GM19328 (cell line): ENCODE measurements at regions not wholly inside any gene's neighbourhood (a gene's known extent, or its start where the extent isn't known, plus 50 kb on each side); places are given as distances from the start of the nearest gene placed in this dataset.

Experiments used
- ATAC-seq: cut with Tn5 transposase; IDR thresholded peaks from one replicate; pipeline ENCODE4 v1.9.1; 2021; ENCODE audit warnings: mild to moderate bottlenecking, moderate library complexity; ENCODE audit not compliant: unreplicated experiment

DNA sequence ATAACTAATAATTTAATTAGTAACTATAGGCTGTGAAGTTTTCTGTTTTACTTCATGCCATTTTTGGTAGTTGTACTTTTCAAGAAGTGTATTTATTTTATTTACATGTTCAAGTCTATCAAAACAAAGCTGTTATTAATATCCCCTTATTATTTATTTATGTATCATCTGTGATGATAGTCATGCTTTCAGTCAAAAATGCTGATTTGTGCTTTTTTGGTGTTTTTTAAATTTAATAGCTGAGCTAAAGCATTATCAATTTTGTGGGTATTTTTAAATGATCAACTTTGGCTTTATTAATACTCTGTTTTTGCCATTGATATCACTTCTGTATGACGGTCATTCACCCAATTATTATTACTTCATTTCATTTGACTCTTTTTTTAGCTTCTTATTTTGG, 1229.2 kb upstream of the CADM2 start:
- no peak for ATAC-seq

DNA sequence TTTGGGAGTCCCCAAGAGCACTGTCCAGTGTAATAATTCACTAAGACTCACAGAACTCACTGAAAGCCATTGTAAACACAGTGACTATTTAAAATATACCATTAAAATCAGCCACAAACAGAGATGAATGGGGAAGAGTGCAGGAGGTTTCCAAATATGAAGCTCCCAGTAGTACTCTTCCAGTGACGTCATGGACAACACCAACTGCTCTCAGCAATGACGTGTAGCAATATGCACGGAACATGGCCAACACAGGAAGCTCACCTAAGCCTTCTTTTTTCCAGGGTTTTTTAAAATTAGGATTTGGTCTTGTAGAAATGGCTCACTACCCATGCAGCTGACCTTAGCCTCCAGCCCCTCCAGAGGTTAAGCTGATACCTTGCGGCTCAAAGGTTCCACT, 1224.1 kb upstream of the CADM2 start:
- no peak for ATAC-seq

DNA sequence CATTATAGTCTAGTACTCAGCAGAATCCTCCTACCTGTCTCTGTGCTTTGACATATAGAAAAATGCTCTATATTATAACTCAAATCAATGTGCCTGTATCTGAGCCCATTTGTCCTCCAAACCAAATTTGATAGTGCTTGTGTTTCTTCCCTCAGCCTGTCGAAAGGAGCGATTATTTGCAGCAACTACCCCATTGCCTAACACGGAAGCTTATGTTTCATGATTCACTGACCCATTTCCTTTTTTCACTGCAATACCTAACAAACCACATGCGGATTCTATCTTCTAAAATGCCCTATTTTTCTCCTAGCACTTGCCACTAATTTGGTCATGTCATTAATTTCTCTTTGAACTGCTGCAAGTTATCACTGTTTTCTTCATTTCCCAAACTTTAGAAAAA, 1220.6 kb upstream of the CADM2 start:
- ATAC-seq, result no peak

DNA sequence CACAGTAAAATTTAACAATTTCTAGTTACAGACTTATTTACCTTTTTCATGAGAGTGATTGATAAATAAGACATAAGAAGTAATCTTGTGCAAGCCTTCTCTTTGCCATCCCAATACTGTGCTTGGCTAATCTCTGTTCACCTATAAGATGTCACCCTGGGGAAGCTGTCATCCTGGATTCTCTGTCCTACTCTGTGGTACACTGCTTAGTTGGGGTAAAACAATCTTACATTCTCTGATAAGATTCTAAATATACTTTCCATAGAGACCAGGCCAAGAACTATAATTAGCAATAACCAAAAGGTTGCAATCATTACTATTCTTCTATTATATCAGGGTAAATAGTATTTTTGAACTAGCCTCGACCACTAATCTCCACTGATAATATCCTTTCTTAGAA, 1218.3 kb upstream of the CADM2 start:
- no peak for ATAC-seq

DNA sequence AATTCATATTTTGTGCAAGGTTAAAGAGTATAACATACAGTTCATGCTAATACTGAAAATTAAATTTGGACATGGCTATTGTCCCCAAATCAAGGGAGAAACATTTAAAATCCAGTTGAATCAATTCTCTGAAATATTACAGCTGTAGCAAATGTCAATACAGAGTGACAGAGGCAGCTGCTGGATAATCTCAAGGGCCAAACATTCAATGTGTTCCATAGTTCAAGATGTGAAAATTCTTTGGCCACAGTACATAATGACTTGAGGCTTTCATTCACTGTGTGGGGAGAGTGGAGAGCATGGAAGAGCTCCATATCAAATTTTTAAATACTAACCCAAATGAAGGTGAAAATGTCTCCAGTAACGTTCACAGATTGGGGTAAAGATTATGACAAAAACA, 1192.8 kb upstream of the CADM2 start:
- ATAC-seq, result no peak

DNA sequence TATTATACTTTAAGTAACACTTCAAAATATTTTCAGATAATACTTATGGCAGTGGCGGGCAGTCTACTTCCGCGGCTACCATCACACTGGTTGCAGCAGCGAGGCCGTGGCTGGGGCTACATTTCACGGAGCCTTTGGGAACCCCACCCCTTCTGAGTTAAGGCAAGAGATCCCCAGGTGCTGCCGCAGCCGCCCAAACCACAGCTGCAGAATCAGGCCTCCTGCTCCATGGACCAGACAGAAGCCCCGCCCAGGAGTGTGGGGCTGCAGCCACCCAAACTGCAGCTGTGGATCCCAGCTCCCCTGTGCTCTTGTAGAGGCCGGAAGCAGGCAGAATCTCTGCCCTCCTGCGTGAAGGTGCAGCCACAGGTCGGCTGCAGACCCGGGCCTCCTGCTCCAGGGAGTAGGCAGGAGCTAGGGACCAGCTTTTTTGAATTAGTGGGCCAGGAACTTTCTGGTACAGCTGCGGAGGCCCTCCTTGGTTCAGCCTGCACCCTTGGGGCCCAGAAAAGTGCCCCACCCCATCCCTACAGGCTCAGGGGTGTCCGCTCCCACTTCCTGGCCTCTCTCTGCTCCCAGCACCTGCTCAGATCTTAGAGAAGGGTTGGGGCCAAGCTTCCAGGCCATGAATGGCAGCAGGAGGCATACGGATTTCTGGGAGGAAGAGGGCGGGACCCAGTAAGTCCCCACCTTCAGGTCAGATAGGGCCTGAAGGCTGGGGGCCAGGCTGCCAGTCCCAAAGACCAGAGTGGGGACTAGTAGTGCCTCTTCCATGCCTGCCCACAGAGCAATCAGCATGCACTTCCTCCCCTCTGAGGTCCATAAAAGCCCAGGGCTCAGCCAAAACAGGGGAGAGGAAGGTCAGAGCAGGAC, 1188.8 kb upstream of the CADM2 start:
- no peak for ATAC-seq

DNA sequence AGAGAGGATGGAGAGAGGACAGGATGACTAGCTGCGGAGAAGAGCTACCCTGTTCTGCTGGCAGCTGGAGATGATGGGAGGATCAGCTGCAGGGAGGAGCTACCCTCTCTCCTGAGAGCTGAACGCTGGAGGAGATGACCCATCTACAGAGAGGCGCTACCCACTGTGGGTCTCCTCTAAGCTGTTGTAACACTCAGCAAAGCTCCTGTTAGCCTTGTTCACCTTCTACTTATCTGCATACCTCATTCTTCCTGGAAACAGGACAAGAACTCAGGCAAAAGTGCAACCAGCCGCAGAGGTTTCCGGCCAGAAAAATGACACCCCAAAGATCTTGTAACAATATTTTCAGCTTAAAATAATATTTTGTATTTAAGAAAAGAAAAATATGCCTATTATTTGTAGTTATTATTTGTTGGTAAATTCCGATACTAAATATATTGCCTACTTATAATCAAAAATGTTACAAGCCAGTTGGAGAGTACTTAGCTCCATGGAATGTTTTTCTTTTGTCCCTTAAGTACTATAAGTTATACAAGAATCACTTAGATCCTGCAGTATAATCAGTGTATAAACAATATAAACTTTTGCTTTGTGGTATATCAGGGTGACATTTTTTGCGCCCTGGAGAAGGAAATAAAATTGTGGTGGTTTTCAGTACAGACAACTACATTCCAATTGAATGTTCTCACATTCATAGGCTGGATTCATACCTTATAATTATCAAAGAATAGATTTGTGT, 1188.0 kb upstream of the CADM2 start:
- ATAC-seq, result no peak

DNA sequence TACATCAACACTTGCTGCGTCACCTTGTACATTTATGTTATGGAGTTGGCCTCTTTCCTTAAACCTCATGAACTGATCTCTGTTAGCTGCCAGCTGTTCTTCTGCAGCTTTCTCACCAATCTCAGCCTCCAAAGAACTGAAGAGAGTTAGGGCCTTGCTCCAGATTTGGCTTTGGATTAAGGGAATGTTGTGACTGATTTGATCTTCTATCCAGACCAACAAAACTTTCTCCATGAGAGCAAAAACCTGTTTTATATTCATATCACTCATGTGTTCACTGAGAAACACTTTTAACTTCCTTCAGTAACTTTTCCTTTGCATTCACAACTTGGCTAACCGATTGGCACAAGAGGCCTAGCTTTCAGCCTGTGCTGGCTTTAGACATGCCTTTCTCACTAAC, 1156.0 kb upstream of the CADM2 start:
- ATAC-seq, result no peak

DNA sequence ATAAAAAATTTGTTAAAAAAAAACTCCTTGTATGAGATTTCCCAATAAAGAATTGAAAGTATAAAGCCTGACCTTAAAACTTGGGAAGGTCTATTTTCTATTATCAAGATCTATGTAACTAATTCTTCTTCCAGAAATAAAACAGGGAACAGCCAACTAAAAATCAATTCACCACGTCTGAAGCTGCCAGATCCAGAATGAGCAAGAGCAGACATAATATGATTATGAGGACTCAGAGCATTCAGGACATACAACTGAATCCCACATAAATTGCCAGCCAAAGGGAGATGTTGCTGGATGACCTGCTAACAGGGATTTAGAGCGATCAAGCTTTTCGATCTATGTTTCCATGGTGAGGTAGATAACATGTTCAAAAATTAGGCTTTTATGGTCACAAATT, 1151.3 kb upstream of the CADM2 start:
- no peak for ATAC-seq

DNA sequence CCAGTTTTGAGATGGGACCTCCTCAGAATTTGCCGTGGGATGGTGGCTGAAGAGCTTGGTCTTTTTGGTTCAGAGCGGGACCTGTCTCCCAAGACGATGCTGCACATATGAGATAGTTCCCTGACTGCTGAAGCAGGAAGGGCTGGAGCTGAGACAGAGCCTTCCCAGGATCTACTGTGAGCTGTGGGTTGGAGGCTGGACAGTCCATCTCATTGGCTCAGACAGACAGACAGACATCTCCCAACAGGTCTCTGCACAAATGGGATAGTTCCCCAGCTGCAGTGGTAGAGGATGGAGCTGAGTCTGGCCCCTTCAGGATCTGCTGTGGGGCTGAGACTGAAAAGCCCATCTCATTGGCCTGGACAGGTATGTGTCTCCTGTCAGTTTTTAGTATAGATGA, 1145.6 kb upstream of the CADM2 start:
- ATAC-seq, result no peak

DNA sequence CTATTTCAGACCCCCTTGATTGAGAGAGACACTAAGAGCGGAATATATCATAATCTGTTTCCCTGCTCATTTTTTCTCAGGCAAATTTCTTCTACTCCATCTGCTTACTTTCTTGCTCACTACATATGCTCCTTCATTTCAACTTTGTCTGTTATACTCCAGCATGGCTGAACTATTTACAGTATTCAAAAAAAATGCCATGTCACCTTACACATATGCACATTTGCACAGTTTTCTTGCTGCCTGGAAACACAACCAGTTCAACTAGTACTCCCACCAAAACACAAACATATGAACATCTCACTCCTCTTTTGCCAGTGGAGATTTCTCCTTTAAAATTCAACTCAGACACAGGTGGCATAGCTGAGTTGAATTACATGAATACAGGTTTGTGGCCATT, 1142.1 kb upstream of the CADM2 start:
- no peak for ATAC-seq

DNA sequence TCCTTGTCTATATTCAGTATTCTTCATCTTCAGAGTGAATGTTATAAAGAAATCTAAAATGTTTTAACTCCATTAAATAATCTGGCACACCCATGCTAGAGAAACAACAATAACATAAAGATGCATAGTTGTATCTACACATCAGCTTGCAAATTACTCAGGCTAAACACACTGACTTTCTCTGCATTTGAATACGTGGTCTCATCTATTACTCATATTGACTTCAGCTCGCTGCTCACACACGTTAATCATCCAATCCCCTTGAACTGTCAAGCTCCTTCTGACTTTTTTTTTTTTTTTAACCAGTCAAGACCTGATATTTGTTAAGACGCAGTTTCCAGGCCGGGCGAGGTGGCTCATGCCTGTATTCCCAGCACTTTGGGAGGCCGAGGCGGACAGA, 1137.3 kb upstream of the CADM2 start:
- ATAC-seq, result no peak

DNA sequence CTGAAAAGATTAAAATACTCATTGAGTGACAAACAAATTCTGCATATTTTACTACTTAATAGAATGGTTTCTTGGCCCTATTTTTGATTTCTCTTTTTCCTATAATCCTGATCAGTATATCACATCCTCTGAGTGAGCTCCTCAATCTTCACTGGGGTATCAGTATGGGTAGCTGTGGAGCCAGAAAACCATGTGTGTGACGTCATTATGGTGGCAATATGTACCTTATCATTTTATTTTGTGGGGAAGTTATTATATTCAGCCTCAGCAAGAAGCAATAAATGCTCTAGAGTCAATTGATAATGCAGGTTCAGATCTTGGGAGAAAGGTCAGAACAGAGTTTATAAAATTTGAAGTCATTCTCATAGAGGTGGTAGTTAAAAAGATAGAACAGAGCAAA, 1135.7 kb upstream of the CADM2 start:
- no peak for ATAC-seq

DNA sequence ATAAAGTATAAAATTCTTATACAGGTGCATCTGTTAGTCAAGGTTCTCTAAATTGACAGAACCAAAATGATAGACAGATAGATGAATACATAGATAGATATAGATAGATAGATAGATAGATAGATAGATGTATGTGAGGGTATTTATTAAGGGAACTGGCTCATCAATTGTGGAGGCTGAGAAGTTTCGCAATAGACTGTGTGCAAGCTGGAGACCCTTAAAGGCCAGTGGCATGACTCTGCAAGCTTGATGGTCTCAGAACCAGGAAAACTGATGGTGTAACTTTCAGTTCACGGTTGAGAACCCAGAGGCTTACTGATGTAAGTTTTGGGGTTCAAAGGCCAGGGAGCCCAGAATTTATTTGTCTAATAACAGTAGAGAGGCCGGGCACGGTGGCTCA, 1123.7 kb upstream of the CADM2 start:
- no peak for ATAC-seq

DNA sequence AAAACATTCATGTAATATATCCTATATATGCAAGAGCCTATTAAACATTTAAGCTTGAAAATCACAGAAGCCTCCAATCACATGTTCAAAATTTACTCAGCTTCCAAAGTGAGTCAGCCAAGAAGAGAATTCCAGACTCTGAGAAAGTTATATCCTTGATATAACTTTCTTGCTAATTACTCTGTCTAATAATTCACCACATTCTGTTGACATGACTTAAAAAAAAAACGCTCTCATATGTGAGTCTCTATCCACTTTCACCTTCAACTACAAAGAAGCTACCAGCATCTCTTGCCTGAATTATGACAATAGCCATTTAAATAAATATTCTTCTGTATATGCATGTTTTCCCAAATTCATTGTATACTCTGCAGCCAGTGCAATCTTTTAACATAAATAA, 1116.3 kb upstream of the CADM2 start:
- no peak for ATAC-seq

DNA sequence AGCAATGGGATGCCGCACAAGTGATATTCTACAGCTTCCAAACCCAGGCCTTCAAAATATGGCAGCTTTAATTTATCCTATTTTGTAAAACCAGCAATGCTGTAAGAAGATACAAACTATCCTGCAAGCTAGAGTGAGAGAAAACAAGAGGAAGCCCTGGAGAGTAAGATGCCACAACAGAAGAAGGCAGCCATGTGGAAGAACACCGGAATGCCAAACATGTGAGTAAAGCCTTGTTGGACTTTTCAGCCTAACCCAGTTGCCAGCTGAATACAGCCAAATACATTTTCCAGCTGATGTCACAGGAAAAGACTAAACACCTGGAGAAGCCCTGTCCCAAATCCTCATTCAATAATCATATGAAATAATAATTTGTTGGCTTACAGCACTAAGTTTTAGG, 1115.1 kb upstream of the CADM2 start:
- no peak for ATAC-seq

DNA sequence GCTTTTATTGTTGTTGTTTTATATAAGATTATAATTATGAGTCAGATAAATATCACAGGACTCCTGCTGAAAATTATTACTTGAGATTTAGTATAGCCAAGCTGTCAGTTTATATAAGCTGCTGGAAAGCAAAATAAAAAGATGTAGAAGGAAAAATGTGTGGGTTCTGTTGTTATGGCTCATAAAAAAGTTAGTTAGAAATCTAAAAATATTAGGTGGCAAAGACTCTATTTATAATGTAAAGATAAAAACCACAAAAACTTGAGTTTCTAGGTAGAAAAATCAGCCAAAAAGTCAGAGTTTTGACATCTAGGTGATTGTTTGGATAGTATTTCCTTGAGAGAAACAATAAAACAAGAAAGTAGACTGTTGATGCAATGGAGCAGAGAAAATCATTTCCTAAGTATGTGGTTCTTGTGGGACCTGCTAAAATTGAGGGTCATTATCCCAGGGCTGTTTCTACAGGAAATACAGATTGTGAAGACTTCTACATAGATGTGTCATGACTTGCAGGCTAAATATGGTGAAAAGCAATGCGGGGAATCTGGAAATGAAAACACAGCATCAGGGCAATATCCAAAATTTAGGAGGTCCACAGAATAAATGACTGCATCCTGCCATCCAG, 1109.6 kb upstream of the CADM2 start:
- no peak for ATAC-seq

DNA sequence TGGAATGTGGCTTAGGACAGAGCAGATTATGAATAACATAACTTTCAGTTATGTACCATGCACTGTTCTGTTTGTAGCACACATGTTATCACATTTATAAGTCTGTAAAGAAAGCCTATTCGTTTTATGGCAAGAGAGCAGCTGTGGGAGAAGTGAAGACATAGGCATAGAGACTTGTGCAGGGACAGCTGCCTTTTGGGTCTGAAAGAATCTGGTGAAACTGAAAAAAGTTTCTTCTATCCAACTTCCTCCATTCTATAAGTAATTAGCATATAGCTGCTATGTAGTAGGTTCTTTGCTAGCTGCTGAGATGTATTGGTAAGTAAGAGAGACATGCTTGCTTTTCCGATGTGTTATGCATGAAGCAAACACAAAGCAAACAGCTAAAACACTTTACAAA, 1095.4 kb upstream of the CADM2 start:
- ATAC-seq, result no peak

DNA sequence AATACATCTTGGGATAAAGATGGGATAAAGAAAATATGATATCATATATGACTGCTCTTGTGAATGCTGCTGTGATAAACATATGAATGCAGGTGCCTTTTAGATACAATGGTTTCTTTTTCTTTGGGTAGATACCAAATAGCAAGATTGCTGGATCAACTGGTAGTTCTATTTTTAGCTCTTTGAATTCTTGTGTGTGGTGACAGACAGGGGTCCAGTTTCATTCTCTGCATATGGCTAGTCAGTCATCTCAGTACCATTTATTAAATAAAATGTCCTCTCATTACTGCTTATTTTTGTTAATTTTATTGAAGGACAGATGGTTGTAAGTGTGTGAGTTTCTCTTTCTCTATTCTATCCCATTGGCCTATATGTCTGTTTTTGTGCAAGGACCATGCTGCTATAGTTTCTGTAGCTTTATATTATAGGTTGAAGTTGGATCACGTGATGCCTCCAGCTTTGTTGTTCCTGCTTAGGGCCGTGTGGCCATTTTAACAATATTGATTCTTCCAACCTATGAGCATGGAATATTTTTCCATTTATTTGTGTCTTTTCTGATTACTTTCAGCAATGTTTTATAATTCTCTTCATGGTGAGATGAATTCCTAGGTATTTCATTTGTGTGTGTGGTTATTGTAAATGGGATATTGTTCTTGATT, 1089.8 kb upstream of the CADM2 start:
- ATAC-seq, result no peak

DNA sequence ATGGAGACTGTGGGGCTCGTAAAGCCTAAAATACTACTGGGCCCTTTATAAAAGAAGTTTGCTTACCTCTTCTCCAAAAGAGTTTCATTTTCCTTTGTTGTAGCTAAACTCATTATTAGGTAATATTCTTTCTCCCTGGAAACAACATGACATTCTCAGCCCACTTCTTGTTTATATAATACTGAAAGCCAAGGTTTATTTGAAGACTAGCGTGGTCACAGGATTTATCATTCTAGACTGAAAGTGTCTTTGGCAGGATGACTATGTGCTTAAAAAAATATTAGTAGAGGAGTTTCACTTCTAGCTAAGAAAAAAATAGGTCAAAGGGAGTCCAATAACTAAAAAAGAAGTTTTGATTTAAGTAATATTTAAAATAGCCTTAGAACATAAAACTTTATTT, 1085.2 kb upstream of the CADM2 start:
- ATAC-seq, result no peak

DNA sequence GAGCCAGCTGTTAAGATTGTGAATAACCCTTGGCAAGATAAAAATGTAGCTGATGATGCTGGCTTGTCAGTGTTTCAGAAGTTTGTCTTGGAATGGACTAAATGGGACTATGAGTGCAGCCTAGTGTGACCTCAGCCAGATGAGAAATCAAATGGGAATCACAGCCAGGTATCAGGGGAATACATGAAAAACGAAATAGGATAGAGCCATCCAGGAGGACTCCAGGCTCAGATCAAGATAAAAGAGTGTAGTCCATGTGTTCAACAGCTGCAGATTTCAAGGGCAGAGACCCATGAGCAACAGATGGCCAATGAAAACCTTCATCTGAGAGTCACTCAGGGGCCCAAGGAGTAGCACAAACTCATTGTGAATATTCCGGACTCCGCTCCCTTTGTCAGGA, 1080.9 kb upstream of the CADM2 start:
- no peak for ATAC-seq

DNA sequence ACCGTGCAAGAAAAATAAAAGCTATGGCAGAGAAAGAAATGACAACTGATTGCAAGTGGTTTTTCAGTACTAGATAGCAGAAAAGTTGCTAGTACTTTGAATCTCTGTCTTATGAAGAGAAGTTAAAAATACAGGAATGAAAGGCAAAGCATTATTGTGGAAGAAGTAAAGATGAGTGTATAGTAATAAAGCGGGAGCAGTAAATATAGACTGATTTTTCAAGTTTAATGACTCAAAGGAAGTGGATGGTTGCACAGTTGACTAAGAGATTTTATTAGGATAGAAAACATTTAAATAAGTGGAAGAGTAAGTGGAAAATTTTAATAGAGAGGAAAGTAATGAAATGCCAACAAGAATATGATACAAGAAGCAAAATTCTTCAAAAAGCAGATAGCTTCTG, 1076.1 kb upstream of the CADM2 start:
- no peak for ATAC-seq
